HG03342 (cell line): ENCODE measurements at regions not wholly inside any gene's neighbourhood (a gene's known extent, or its start where the extent isn't known, plus 50 kb on each side); places are given as distances from the start of the nearest gene placed in this dataset.

ENCODE experiments used
- ATAC-seq: cut with Tn5 transposase; IDR thresholded peaks from one replicate; pipeline ENCODE4 v1.9.1; 2021; ENCODE audit warnings: mild to moderate bottlenecking, moderate library complexity; ENCODE audit not compliant: unreplicated experiment

- ATAC-seq: no peak
These were observed 162.6 kb upstream of the CCDC179 start for GRCh38 chr11:23022854-23023253.

- no peak for ATAC-seq
These were observed 163.0 kb upstream of the CCDC179 start for GRCh38 chr11:23023319-23023718.

GRCh38 chr11:23041001-23041503 lies 180.8 kb upstream of the CCDC179 start:
- ATAC-seq: no peak

- ATAC-seq: no peak
These were observed 198.4 kb upstream of the CCDC179 start for GRCh38 chr11:23058656-23059055.

- ATAC-seq: no peak
These were observed 203.0 kb upstream of the CCDC179 start for GRCh38 chr11:23063276-23063675.

- peak; percentile 85 for ATAC-seq
These were observed 218.2 kb upstream of the CCDC179 start for GRCh38 chr11:23078289-23078971.

GRCh38 chr11:23079382-23079813 lies 219.1 kb upstream of the CCDC179 start:
- ATAC-seq: peak; percentile 81

- no peak for ATAC-seq
These were observed 227.1 kb upstream of the CCDC179 start for GRCh38 chr11:23087407-23087806.

- ATAC-seq: no peak
These were observed 230.4 kb upstream of the CCDC179 start for GRCh38 chr11:23090659-23091058.

- no peak for ATAC-seq
These were observed 235.4 kb upstream of the CCDC179 start for GRCh38 chr11:23095650-23096189.

GRCh38 chr11:23097891-23098290 lies 237.6 kb upstream of the CCDC179 start:
- ATAC-seq: no peak

GRCh38 chr11:23099256-23099655 lies 239.0 kb upstream of the CCDC179 start:
- no peak for ATAC-seq

GRCh38 chr11:23100726-23101125 lies 240.5 kb upstream of the CCDC179 start:
- ATAC-seq: no peak

- no peak for ATAC-seq
These were observed 243.1 kb upstream of the CCDC179 start for GRCh38 chr11:23103416-23103815.

- ATAC-seq: no peak
These were observed 251.3 kb upstream of the CCDC179 start for GRCh38 chr11:23111527-23111926.

GRCh38 chr11:23112390-23112789 lies 252.1 kb upstream of the CCDC179 start:
- no peak for ATAC-seq

GRCh38 chr11:23112987-23113886 lies 253.0 kb upstream of the CCDC179 start:
- peak; percentile 46 for ATAC-seq

GRCh38 chr11:23113887-23114216 lies 253.6 kb upstream of the CCDC179 start:
- ATAC-seq: no peak

- ATAC-seq: no peak
These were observed 263.5 kb upstream of the CCDC179 start for GRCh38 chr11:23123753-23124152.

GRCh38 chr11:23124249-23124648 lies 264.0 kb upstream of the CCDC179 start:
- ATAC-seq: no peak

- ATAC-seq: no peak
These were observed 264.7 kb upstream of the CCDC179 start for GRCh38 chr11:23124996-23125395.

GRCh38 chr11:23127706-23128105 lies 267.4 kb upstream of the CCDC179 start:
- no peak for ATAC-seq
